HS-27A (cell line): ENCODE measurements at regions not wholly inside any gene's neighbourhood (a gene's known extent, or its start where the extent isn't known, plus 50 kb on each side); places are given as distances from the start of the nearest gene placed in this dataset.

Experiments
- DNase-seq: peaks from one replicate; pipeline ENCODE4 v3.0.0-alpha.2; 2012; ENCODE audit warnings: low read depth, missing footprints

DNA sequence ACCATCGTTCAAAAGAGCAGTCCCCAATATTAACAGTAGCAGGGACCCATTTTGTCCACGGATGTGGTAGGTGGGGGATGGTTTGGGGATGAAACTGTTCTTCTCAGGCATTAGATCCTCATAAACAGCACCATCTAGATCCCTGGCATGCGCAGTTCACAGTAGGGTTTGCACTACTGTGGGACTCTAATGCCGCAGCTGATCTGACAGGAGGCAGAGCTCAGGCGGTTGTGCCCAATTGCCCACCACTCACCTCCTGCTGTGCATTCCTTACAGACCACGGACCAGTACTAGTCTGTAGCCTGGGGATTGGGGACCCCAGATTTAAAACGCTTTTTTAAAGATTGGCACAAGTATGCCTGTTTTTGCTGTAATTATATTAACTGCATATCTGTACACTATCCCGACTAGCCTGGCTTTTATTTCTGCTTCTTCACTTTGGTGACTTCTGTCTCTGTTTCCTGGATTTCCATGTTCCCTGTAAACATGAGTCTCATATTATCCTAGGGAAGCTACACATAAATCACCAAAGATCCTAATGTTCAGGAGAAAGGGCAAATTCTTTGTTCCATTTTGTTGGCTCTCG, 163.3 kb upstream of the AKR1E2 start:
- DNase-seq = no peak

DNA sequence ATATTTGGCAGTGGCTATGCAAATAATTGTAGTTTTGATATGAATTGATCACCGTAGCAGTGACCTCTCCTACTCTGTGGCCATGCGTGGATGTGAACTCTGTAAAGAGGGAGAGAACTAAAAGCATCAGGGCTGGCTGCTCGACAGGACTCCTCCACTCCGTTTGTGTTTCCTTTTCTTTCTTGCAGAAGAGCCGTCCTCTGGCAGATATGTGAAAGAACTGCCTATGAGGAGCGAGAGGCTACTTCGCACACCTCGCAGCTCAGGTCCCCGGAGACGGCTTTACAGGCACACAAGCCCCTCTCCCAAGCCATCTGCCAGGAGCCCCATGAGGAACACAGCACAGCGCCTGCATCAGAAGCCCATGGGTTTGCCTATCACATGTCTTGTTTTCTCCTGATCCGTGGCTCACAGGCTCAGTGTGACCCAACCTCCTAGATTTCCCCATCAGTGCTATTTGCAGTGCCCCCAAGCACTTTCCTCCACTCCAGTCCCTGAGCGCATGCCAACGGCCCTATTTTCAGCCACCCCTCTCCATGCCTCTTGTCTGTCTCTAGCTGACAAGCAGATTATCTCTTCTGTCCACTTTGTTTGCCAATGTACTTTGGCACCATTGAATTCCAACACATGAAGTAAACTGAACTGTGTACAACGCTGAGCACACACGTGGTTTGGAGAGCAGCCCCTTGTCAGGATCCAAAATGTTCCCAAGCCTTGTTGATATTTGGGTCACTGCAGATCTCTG, 164.3 kb upstream of the AKR1E2 start:
- DNase-seq = no peak

DNA sequence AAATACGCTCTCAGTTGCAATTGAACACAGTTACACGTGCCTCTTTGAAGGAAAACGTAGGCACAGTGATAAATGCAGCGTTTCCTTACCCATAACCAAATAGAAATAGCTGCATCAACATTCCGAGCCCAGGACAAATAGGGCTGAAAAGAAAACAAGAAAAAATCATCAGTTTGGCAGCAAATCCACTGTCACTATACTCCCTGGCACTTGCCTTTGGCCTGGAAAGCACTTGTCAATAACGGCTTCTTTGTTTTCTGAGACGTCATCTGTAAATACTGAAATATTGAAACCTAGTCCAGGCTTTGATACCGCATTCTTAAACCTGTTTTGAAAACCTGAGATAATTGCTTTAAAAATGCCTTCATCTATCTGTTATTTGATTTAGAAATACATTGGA, 167.2 kb upstream of the AKR1E2 start:
- DNase-seq = no peak

DNA sequence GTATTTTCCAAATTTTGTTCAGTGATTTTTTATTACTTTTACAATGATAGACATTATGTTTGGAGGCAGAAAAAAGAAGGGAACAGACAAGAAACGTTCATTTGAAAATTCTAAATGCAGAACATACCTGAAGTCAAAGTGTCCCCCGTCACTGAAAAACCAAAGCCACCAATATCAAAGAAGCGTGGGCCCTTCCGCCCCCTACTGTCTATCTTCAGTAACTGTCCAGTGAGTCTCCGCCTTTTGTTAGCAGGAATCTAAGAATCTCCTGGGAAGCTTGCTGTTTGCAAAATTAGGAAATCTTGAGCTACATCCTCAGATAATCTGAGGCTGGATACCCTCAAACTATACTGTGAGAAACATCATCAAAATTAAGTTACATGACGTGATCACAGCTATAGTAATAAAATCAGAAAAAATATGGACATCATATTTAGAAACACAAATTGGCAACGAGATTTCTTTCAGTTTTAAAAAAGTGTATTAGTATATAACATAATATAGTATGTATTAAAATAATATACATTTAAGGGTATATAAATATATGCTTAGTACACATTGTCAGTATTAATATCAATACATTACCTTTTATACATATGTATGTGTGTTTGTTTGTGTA, 169.3 kb upstream of the AKR1E2 start:
- peak; percentile 11 for DNase-seq

DNA sequence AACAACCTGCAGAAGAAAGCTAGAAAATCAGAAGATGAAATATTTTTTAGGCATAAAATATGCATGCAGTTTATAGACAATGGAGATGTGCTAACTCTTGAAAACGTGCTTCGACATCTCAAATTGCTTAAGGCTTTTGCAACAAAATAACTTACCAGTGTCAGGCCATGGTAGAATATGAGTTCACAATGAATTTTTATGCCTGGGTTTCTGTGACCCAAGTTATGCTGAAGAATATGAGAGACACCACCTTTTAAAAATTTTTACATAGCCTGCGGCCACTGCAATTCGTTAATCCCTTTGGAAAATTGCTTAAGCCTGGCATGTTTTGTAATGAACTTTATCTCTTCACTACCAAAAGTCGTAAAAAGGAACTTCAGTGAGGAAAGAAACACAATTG, 170.1 kb upstream of the AKR1E2 start:
- no peak for DNase-seq

DNA sequence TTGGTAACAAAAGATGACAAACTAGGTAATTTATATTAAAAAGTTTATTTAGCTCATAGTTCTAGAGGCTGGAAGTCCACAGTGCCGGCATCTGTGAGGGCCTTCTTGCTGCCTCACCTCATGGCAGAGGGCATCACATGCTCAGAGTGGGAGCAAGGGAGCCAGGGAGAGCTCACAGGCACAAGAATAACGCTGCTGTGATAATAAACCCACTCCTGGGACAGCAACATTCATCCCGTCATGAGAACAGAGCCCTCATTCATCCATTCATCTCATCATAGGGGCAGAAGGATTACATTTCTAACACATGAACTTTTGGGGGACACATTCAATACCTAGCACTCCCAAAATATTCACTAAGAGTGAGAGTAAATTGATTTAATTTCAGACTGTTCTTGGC, 170.6 kb upstream of the AKR1E2 start:
- no peak for DNase-seq

DNA sequence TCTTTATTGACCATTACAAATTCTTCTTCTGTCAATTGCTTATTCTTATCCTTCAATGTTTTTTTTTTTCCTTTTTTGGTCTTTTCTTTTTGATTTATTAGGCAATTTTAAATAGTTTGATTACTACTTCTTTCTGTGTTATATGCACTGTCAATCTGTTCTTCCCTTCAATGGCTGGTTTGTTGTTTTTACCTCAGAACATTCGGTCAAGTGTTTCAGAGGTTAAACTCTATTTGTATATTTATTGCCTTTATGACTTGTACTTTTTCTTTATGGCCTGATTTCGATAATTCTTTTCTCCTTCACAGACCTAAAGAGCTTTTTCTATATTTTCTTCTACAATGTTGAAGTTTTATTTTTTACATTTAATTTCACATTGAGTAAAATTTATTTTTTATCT, 171.5 kb upstream of the AKR1E2 start:
- DNase-seq = no peak

DNA sequence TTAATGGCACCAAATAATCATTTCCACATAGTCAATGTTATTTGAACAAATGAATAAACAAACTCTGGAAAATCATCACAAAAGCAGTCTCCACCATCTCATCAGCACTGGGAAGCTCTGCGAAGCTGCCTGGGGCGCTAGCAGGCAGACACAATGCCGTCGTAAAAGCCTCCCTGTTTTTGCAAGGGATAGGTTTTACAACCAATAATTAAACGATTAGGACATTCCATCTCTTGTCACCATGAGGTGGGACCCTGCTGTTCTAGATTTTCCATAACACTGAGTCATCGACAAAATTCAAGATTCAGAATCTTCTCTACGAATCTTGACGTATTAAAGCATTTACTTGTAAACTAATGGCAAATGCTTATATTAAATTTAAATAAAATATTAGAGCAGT, 172.8 kb upstream of the AKR1E2 start:
- no peak for DNase-seq

DNA sequence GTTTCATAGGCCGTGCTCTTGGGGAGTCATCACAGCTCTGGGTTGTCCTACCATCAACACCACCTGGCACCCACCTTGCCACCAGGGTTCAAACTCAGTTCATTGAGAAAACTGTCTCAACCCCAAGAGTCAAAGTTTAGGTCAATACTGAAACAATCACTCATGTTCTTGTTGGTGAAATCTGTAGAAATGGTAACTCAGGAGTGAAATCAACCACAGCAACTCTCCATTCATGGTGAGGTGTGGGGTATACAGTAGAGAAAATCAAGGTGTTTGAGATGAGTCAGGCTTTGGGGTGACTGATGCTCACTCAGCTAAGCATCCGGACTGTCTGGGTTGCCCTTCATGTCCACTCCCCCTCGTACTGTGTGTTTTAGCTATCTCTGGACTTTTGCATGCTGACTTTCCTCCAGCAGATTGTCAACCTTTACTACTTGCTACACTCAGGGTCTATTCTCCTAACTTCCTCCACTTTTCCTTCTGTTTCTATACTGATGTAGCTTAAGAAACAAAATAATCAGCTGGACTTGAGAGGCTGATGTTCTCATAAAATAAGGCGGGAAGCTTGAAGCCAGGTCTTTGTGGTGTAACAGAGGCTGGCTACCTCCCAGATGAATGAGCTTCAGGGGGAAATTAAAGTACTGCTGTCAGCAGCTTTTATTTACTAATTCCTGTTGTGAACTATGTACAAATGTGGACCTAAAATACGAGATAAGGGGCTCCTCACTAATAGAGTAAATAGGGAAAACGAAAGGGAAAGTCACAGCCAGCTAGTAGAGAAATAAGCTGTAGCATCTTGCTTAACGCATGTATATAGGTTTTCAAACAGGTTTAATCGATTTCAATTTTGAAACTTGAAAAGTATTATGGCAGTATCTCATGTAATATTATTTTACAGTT, 173.6 kb upstream of the AKR1E2 start:
- DNase-seq = no peak

DNA sequence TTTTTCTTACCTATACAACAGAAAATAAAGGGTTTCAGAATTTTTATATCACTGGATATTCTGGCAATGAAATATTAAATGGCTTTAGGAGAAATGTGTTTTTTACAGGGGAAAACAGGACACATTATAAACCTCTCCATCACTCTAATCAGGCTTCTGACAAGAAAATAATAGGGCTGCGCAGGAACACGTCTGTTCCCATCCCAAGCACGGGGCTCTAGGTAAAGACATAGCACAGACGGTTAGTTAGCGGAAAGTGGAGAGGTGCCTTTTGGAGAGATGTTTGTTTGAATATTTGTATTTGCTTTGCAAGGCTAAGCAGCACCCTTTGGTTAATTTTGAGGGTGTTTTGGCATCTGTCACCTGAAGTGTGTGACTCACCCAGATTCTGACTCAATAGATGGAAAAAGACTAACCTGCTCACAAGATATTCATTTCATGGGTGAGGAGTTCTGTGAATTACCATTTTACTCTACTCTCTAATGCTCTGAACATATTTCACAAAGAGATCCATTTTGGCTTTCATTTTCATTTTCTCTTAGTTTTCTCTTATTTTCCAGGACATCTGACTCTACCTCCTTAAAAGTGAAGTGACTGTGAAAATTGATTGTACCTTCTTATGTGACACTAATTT, 174.5 kb upstream of the AKR1E2 start:
- DNase-seq = no peak

DNA sequence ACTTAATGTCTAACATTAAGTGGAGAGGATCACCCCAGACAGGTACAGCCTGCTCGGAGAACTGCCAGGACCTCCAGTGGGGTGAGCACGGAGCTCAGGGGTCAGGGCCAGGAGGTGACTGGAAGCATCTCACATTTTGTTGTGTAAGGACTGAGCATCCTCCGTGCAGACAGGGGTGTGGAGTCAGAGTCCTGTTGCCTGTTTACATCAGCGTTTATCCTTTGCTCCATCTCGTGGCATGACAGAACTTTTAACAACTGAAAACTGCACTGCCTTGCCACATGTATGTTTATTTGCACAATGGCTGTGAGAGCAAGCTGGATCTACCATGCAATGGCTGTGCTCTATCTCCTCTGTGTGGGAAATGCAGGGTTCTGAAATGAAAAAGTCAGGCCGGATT, 175.4 kb upstream of the AKR1E2 start:
- no peak for DNase-seq

DNA sequence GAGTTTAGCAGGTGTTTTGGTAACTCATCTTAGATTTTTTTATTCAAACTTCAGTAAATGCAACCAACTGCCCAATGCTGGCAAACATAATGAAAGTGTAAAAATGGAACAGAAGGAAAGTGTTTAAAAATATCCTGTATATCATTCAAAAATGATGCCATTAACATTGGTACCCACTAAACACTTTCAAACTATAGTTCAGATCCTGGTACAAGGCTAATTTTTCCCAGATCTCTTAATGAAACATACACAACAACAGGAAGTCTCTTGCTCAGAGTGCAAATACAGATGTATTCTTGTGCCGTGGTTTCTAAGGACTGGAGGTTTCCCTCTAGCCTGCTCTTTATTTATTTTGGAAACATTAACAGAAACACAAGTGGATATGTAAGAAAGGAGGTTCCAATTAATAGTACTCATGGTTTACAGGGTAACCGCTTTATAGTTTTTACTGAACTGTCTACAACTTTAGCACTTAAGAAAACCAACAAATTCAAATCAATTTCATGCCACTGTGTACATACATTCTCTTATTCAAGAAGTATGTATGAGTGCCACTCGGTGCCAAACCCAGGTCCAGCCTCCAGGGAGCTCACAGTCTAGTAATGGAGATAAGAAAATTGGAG, 176.0 kb upstream of the AKR1E2 start:
- no peak for DNase-seq

DNA sequence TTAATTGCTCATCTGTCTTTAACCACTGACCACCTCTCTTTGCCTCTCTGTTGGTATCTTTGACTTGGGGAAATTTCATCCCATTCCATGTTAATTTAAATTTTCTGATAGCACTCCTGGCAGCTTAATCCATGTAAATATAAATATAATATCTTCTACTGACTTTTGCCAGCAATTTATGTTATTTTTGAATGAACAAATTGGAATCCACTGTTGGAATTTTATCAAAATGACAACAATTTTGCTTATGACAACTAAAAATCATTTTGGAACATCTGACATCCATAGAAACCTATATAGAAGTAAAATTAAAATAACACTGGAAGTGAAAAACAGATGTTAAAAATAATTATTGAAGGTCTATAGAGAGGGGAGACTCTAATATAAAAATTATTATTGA, 176.5 kb upstream of the AKR1E2 start:
- DNase-seq = no peak

DNA sequence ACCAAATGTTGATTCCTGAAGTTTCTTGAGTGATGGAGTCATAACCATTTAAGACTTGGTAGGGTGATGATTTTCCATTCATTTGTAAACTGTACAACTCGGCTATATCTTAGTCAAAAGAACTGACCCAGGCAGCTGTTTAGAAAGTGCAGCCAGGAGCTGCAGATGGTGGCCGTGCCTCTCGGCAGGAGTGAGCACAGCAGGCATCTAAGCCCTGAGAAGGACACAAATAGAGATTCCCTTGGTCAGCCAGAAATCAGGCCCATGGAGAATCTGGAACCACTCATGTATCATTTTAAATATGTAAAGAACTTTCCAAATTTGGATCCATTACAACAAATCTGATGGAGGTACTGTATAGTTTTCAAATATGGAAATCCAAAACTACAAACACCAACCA, 177.0 kb upstream of the AKR1E2 start:
- no peak for DNase-seq

DNA sequence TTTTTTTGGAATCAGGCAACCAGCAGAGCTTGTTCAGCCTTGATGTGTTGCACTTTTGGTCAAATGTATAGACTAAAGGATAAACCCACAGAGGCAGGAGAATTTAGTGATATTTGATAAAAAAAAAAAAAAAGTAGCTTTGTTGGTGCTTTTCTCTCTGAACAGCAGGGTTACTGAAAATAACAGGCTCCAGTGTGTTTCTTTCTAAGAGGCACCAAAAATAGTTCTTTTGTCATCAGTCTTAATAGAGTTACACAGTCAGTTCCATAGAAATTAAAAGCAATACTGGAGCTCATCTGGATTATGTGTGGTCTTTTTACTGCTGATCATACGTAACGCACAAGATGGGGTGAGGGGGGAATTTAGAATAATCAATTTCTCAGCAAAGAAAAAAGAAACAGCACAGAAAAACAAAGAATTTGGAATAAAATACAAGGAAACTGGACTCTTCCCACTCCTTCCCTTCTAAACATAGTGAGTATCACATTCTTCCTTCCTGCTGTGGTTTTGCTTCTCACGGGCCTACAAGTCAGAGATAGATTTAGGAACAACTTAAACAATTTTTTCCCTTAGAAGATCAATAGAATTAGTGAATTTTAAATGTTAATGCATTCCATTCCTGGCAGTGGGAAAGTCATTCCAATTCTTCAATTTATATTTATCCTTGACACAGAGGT, 178.8 kb upstream of the AKR1E2 start:
- DNase-seq = no peak

DNA sequence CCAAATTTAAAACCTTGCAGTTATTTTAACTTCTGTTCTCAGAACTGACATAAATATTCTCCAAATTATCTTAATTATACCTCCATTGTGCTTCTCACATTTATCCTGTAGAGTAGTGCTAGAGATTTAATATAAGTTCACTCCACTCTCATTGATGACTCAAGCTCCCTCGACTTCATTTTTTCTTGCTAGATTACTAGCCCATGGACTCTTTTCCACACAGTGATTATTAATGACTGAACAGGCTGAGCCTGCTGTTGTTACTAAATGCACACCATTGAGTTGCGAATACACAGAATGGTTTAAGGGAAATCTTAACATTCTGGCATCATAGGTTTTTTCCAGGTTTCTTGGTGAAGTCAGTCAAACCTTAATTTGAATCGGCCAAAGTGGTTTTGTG, 179.5 kb upstream of the AKR1E2 start:
- DNase-seq = no peak

DNA sequence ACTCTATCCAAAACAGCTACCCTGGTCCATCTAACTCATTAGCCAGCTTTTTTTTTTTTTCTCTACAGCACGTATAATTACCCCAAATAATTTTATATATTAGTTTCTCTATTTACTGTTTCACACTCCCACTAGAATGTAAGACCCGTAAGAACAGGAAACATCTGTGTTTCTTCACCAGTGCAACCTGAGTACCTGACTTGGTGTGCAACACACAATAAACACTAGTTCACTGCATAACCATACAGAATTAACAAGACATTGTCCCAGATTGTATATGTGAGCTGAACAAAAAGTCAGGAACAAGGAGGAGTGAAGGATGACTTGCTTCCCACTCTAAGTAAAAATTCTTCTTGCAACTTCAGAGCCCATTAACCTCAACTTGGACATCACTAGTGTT, 180.2 kb upstream of the AKR1E2 start:
- no peak for DNase-seq

DNA sequence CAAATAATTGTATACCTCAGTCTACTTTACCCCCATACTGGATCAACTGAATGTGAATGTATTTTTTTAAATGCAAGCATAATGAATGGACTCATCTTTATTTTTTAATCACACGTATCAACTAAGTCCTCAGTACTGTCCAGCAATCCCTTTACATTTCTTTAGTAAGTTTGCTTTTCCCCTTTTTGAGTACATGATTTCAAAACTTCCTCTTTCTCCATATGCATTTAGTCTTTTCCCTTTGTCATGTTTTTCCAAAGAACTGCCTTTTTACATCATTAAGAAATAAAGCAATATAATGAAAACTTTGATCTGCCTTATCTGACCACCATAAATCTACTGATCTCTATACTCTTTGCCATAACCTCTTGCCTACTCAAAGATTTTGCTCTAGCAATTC, 182.5 kb upstream of the AKR1E2 start:
- no peak for DNase-seq

DNA sequence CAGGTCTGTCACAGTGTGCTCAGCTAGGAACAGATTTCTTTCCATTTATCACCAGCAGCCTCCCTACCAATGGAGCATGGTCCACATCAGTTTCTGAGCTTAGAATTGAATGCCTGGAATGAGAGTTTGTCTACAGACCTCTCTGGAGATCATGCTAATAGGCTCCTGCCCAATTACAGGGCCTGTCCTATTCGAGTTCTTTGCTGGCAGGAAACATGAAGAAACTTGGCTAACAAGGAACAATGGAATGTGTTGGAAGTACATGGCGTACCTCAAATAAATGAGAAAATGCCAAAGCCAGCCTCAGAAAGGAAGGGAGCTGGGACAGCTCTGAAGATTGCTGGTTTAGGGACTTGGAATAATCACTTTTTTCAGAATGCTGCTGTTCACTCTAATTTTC, 186.0 kb upstream of the AKR1E2 start:
- DNase-seq = no peak

DNA sequence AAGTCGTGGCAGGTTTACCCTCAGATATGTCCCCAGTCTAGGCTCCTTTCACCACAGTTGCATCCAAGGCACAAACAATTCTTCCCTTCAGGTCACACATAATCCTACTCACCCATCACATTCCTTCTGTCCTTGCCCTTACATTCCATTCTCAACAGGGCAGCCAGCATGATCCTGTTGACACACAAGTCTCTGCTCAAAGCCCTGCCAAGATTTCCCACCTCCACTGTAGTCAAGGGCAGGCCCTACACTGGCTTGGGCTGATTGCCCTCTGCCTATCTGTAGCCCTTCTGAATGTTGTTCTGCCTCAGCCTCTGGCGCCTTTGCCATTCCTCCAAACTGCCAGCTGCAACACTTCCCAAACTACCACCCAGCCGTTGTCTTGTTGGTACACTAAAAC, 187.9 kb upstream of the AKR1E2 start:
- DNase-seq = no peak

DNA sequence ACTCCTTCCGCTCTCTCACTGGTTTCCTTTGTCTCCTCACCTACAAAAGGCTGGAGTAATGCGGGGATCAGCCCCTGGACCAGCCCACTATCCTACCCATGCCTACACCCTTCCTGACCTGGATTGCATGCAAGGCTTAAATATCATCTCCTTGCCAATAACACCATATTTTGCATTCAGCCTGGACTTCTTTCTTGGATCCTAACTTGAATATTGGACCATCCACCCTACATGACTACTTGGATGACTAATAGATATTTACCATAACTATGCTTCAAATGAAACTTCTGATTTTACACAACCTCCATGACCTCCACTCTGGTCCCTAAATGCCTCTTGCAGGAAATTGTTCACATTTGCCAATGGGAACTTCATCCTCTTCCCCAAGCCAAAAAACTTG, 188.3 kb upstream of the AKR1E2 start:
- DNase-seq = no peak
